GM21723 (cell line): ENCODE measurements at regions not wholly inside any gene's neighbourhood (a gene's known extent, or its start where the extent isn't known, plus 50 kb on each side); places are given as distances from the start of the nearest gene placed in this dataset.

Experiments used
- ATAC-seq: cut with Tn5 transposase; IDR thresholded peaks from one replicate; pipeline ENCODE4 v1.9.1; 2021; ENCODE audit warnings: mild to moderate bottlenecking, moderate library complexity; ENCODE audit not compliant: unreplicated experiment

GRCh38 chr3:135849827-135850226 lies 115.7 kb upstream of the PPP2R3A start:
- ATAC-seq: no peak

- no peak for ATAC-seq
Measured at GRCh38 chr3:135851201-135852081, 114.1 kb upstream of the PPP2R3A start.

GRCh38 chr3:135853981-135854380 lies 111.5 kb upstream of the PPP2R3A start:
- ATAC-seq: no peak

- no peak for ATAC-seq
Measured at GRCh38 chr3:135860761-135861160, 104.8 kb upstream of the PPP2R3A start.

- ATAC-seq: no peak
Measured at GRCh38 chr3:135862361-135862760, 103.2 kb upstream of the PPP2R3A start.

GRCh38 chr3:135864060-135864459 lies 101.5 kb upstream of the PPP2R3A start:
- ATAC-seq: no peak

GRCh38 chr3:135865085-135865484 lies 100.4 kb upstream of the PPP2R3A start:
- no peak for ATAC-seq

- ATAC-seq: no peak
Measured at GRCh38 chr3:135865553-135865952, 100.0 kb upstream of the PPP2R3A start.

GRCh38 chr3:135867911-135868310 lies 97.6 kb upstream of the PPP2R3A start:
- no peak for ATAC-seq

- ATAC-seq: no peak
Measured at GRCh38 chr3:135868801-135869200, 96.7 kb upstream of the PPP2R3A start.

- no peak for ATAC-seq
Measured at GRCh38 chr3:135869439-135870105, 96.0 kb upstream of the PPP2R3A start.

GRCh38 chr3:135871311-135871710 lies 94.2 kb upstream of the PPP2R3A start:
- ATAC-seq: no peak

GRCh38 chr3:135874035-135874434 lies 91.5 kb upstream of the PPP2R3A start:
- no peak for ATAC-seq

- ATAC-seq: no peak
Measured at GRCh38 chr3:135878501-135878900, 87.0 kb upstream of the PPP2R3A start.

- ATAC-seq: no peak
Measured at GRCh38 chr3:135885885-135886284, 79.6 kb upstream of the PPP2R3A start.

GRCh38 chr3:135887220-135887619 lies 78.3 kb upstream of the PPP2R3A start:
- no peak for ATAC-seq

- ATAC-seq: no peak
Measured at GRCh38 chr3:135889443-135889842, 76.1 kb upstream of the PPP2R3A start.

- no peak for ATAC-seq
Measured at GRCh38 chr3:135891121-135891520, 74.4 kb upstream of the PPP2R3A start.

- ATAC-seq: no peak
Measured at GRCh38 chr3:135895106-135895733, 70.3 kb upstream of the PPP2R3A start.

GRCh38 chr3:135895734-135896121 lies 69.8 kb upstream of the PPP2R3A start:
- no peak for ATAC-seq

GRCh38 chr3:135896613-135897012 lies 68.9 kb upstream of the PPP2R3A start:
- ATAC-seq: no peak

GRCh38 chr3:135897715-135898114 lies 67.8 kb upstream of the PPP2R3A start:
- ATAC-seq: no peak
